HepG2 (cell line): ENCODE measurements at regions not wholly inside any gene's neighbourhood (a gene's known extent, or its start where the extent isn't known, plus 50 kb on each side); places are given as distances from the start of the nearest gene placed in this dataset.

Experiments
- EZH2 ChIP-seq: conservative IDR thresholded peaks from 2 replicates; pipeline ENCODE4 v1.6.1; 2012; ENCODE audit warnings: mild to moderate bottlenecking, low read depth, low read length, moderate library complexity
- POLR2A ChIP-seq, 2 experiments: IDR thresholded peaks; 2 replicates each; pipeline ENCODE4 v1.6.1; 2011; ENCODE audit warnings: low read depth in 2 of 2, low read length in 2 of 2, mild to moderate bottlenecking in 1 of 2, moderate library complexity in 1 of 2; ENCODE audit not compliant: insufficient read depth in 1 of 2

DNA sequence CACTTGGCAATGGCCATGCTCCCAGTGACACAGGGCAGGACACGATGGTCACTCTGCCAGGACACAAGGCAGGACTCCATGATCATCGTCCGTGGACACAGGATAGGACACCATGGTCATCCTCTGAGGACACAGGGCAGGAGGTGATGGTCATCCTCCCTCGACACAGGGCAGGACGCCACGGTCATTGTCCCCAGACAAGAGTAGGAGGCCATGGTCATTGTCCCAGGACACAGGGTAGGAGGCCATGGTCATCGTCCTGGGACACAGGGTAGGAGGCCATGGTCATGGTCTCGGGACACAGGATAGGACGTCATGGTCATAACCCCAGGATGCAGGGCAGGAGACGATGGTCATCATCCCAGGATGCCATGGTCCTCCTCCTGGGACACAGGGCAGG lies 289.2 kb downstream of the TCERG1L start:
- TF ChIP-seq EZH2: no peak
- TF ChIP-seq POLR2A (IDR thresholded peaks at IDR 0.05; ENCODE audit: insufficient read depth in 1 of 2, low read depth in 2 of 2, low read length in 2 of 2): no peak
